GM21723 (cell line): ENCODE measurements at regions not wholly inside any gene's neighbourhood (a gene's known extent, or its start where the extent isn't known, plus 50 kb on each side); places are given as distances from the start of the nearest gene placed in this dataset.
"Not testable (repeated sequence)": the region's sequence is repeated elsewhere in the genome, so short reads cannot be mapped to it uniquely, and the experiment has no call there.

Experiments
- ATAC-seq: cut with Tn5 transposase; IDR thresholded peaks from one replicate; pipeline ENCODE4 v1.9.1; 2021; ENCODE audit warnings: mild to moderate bottlenecking, moderate library complexity; ENCODE audit not compliant: unreplicated experiment

DNA sequence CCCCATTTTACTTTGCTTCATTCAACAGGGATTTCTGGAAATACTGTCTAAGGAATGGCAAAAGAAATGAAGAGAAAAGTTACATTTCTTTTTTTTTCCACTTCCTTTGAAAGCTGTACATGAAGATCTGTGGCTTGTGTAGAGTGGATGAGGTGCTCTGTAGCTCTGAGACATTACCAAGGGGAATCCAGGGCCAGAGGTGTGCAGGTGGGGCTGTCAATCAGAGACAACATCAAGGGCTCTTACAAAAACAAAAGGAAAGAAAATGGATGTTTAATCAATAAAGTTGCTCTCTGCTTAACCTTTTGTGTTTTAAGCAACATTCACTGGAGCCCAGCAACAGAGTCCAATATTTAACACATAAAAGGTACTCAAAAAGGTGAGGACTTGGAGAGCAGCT lies 391.1 kb downstream of the TMEM38B start:
- ATAC-seq, result no peak

- ATAC-seq, result no peak
These were observed 397.7 kb downstream of the TMEM38B start for GRCh38 chr9:106092083-106092482.

DNA sequence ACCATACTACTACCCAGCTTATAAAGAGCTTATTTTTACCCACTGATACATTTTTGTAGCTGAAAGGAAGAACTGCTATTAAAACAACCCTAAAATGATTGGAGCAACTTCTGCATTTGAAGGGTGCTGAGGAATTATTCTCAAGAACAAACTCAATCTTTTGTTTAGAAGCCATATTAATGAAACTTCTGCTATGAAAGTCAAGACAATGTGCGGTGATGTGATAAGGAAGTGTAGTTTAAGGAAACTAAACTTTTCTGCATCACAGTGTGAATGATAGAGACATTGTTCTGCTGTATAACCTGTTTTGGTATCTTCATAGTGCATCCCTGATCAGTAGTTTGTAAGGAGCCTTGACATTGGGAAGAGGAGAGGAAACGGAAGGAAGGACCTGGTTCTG lies 408.5 kb downstream of the TMEM38B start:
- ATAC-seq, result no peak

- no peak for ATAC-seq
These were observed 410.5 kb downstream of the TMEM38B start for GRCh38 chr9:106104887-106105286.

DNA sequence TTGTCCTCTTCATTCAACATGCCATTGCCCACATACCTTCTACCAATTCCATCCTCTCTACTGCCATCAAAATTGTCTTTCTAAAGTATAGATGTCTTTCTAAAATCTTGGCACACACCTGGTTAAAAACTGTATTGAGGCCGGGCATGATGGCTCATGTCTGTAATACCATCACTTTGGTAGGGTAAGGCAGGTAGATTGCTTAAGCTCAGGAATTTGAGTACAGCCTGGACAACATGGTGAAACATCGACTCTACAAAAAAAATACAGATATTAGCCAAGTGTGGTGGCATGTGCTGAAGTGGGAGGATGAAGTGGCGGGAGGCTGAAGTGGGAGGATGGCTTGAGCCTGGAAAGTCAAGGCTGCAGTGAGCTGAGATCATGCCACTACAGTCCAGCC lies 412.1 kb downstream of the TMEM38B start:
- no peak for ATAC-seq

- ATAC-seq, result no peak
These were observed 413.4 kb downstream of the TMEM38B start for GRCh38 chr9:106107716-106108115.

- ATAC-seq, result not testable (repeated sequence)
These were observed 415.4 kb downstream of the TMEM38B start for GRCh38 chr9:106109706-106110105.

GRCh38 chr9:106110483-106110882 lies 416.1 kb downstream of the TMEM38B start:
- no peak for ATAC-seq

GRCh38 chr9:106111039-106111730 lies 416.8 kb downstream of the TMEM38B start:
- no peak for ATAC-seq

GRCh38 chr9:106112935-106113334 lies 418.6 kb downstream of the TMEM38B start:
- no peak for ATAC-seq

DNA sequence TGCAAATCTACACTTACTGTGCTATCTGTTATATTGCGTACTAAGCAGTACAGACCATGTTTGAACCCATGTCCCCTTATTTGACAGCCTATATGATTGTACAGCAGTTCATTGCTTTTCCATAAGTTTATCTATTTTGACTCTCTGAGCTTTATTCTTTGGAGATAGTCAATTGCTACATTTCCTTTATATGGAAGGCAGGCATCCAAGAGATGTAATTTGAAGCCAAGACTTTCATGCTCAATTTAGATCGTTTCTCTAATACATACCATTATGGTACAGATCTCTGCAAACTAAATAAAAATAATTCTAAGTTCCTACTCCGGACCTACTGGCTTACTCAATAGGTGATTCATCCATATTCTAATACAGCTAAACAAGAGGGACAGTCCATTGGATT lies 424.8 kb downstream of the TMEM38B start:
- no peak for ATAC-seq

- ATAC-seq, result no peak
These were observed 425.7 kb downstream of the TMEM38B start for GRCh38 chr9:106120071-106120470.

DNA sequence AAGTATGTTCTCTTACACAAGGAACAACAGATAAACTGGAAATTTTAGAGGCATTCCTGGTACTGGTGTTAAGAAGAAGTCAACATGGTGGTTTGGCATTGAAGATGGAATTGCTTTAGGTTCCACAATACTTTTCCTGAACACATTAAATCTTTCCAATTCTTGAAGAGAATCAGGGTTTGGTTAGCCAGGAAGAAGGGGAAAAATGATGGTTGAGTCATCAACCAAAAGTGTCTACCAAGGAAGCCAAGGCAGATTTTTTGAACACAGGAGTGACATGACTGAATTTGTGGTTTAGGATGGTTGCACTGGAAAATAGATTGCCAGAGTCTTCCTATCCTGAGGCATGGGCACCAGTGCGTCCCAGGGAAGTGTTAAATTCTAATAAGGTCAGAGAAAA lies 433.4 kb downstream of the TMEM38B start:
- ATAC-seq, result no peak

- ATAC-seq, result no peak
These were observed 436.0 kb downstream of the TMEM38B start for GRCh38 chr9:106130374-106130773.

DNA sequence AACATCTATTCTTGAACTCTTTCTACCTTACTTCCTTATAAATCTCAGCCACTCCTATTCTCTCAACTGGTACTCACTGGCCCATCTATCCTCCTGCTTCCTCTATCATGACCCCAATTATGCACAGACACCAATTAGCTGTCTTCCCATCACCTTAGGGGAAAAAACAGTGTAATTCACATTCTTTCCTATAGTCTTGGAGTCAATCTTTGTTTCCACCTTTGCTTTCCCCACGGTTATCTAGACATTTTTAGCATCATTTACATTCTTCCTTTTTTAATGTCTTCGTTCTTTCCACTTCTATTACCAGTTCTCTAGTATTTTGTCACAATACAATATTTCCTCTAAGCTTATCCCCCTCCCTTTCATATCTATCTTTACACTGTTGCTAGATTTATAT lies 449.4 kb downstream of the TMEM38B start:
- ATAC-seq, result no peak

- no peak for ATAC-seq
These were observed 451.9 kb downstream of the TMEM38B start for GRCh38 chr9:106146066-106146840.

- no peak for ATAC-seq
These were observed 452.5 kb downstream of the TMEM38B start for GRCh38 chr9:106146886-106147285.

DNA sequence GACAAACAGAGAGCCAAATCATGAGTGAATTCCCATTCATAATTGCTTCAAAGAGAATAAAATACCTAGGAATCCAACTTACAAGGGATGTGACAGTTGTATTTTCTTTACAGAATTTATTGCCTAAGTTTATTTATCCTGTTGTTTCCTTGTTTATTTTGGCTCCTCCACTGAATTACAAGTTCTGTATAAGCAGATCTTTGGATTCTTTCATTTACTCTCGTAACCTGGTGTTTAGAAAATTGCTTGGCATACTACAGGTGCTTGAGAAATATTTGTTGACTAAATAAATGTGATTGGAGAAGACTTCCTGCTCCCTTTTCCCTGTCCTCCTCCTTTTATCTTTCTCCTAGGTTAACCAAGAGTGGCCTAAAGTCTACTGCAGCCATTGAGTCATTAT lies 455.6 kb downstream of the TMEM38B start:
- no peak for ATAC-seq

DNA sequence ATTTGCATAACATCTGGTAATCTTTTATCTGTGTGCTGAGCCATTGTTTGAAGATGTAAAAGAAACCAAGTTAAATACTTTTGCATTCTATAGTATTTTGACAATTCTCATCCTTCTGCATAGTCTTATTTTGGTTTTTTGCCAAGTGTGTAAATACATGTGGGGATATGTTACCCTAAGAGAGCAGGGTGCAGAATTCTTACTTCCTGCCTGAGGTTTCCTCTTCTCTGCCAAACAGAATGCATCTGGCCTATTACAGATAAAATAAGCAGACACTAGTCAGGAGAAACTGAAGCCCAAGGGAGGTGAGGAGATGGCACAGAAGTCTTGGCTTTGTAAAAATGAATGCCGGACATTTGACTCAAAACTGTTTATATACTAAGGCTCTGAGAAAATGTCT lies 462.1 kb downstream of the TMEM38B start:
- ATAC-seq, result no peak

DNA sequence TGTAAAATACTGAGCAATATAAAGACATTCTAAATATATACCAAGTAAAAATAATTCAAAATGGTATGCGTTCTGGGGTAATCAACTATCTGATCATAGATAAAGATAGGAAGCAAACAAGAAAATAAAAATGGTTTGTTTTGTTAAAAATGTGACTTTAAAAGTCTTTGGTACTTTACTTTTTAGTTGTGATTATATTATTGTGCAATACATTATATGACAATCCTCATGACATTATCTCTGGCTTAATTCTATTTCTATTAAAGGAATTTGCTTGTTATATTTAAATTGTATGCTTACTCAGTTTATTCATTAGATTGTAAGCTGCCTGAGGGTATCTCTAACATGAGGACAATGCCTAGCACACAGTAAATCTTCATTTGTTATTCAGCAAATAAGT lies 477.9 kb downstream of the TMEM38B start:
- ATAC-seq, result no peak

DNA sequence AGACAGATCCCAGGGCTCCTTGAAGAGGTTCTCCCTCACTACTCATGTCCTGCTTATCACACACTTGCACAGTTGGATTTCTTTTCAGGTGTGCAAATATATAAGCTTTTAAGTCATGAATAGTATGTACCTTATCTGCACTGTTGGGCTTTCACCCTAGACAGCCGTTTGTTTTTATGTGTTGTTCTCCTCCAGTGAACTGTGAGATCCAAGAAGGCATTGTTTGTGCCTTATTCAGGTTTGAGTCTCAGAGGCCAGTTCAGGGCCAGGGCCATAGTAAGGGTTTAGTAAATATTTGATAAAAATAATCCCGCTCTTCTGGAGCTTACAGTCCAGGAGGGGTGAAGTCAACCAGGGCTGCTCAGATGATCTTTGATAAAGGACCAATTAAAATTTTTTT lies 480.0 kb downstream of the TMEM38B start:
- no peak for ATAC-seq

DNA sequence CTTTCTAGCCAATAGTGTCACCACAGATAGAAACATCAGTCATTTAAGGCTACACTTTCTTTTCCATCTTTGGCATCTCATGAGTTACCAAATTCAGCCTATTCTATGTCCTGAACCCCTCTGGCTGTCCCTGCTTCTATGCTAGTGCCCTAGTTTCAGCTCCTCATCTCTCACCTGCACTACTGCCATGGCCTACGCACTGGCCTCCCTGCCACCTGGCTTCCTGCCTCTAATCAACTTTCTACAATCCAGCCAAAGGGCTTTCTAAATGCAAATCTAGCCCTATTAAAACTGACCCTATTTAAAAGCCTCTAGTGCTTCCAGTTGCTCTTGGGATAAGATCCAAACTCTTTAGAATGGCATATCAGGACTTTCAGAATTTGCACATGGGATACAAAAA lies 482.9 kb downstream of the TMEM38B start:
- ATAC-seq, result no peak

GRCh38 chr9:106179191-106179590 lies 484.9 kb downstream of the TMEM38B start:
- ATAC-seq, result no peak
